Fibroblast of the aortic adventitia (primary cell): ENCODE measurements at regions not wholly inside any gene's neighbourhood (a gene's known extent, or its start where the extent isn't known, plus 50 kb on each side); places are given as distances from the start of the nearest gene placed in this dataset. TPM values are rescaled to one million over a fixed set of nuclear protein-coding genes. Genes with fewer than 3 reads are reported as not detected.

Experiments
- DNase-seq: peaks from one replicate; pipeline ENCODE4 v3.0.0-alpha.2; 2010; ENCODE audit warnings: low read depth
- H3K4me3 ChIP-seq: 2 replicates; pipeline ENCODE4 v1.5.1; 2011; ENCODE audit warnings: low read depth, mild to moderate bottlenecking, control low read depth, low read length, moderate library complexity
- small RNA-seq: library from RNA; depleted of rRNA; stranded (forward); fragments of <200 nt; gene quantifications from one replicate; pipeline ENCODE3, GENCODE V24; 2012
- TF ChIP-seq, protein P1 (sequence below): IDR thresholded peaks from 2 replicates; pipeline ENCODE4 v1.5.1; 2011; ENCODE audit warnings: mild to moderate bottlenecking, low read length, control low read depth, inconsistent platforms; ENCODE audit not compliant: insufficient read depth

DNA sequence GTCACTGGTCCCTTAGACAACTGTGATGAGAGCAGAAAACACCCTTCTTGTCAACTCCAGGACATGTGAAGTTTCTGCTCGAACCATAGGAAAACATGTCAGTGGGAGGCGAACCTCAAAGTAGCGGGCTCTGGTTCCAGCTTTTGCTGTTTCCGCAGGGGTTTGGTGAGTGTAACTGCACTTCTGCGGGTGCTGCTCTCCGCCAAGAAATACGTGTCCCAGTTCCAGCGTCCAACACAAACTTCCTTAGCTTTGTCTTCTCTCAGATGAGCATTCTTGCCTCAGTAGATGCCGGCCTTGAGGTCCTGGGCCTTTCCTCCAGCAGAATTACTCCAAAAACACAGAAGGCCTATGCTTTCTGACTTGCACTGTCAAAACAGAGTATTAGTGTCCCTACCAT, 156.3 kb downstream of the FNDC1 start:
- H3K4me3 ChIP-seq = no peak overlapping the region
- TF ChIP-seq, protein P1, sequence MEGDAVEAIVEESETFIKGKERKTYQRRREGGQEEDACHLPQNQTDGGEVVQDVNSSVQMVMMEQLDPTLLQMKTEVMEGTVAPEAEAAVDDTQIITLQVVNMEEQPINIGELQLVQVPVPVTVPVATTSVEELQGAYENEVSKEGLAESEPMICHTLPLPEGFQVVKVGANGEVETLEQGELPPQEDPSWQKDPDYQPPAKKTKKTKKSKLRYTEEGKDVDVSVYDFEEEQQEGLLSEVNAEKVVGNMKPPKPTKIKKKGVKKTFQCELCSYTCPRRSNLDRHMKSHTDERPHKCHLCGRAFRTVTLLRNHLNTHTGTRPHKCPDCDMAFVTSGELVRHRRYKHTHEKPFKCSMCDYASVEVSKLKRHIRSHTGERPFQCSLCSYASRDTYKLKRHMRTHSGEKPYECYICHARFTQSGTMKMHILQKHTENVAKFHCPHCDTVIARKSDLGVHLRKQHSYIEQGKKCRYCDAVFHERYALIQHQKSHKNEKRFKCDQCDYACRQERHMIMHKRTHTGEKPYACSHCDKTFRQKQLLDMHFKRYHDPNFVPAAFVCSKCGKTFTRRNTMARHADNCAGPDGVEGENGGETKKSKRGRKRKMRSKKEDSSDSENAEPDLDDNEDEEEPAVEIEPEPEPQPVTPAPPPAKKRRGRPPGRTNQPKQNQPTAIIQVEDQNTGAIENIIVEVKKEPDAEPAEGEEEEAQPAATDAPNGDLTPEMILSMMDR = no peak
- DNase-seq = no peak

DNA sequence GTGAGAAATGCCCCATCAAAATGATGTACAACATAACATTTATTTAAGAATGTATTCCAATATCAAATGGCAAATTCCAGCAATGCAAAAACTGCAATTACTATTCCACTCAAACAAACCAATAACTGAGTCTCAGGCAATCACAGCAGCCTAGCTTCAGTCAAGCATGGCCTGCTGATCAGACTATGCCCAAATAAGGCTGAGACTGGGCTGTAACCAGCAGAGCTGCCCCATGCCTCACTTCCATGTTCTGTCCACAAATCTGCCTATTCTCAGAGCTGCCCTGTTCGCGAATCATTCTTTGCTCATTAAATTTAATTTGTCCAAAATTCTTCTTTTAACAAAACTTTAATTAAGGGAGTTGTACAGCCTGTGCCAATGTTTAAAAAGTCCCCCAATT, 155.4 kb downstream of the FNDC1 start:
- H3K4me3 ChIP-seq = no peak overlapping the region
- TF ChIP-seq, protein P1 = no peak
- DNase-seq = no peak

Small RNA genes lying in the stretch of these regions (small RNA-seq; reads per million reads assigned to genes)
- gene AL078604.3 = not detected
